HEK293 (cell line): ENCODE measurements at regions not wholly inside any gene's neighbourhood (a gene's known extent, or its start where the extent isn't known, plus 50 kb on each side); places are given as distances from the start of the nearest gene placed in this dataset.

Experiments
- CTCF ChIA-PET: fragments of 350-600 bp; formaldehyde crosslinking; extraction: SDS; loops from one replicate; lab custom pipeline; 2021; ENCODE audit warnings: antibody characterized with exemption; lab: Yijun Ruan, JAX
- POLR2A ChIA-PET: fragments of 300-600 bp; formaldehyde crosslinking; extraction: SDS; loops from one replicate; lab custom pipeline; 2020; ENCODE audit warnings: antibody characterized with exemption, inconsistent platforms; lab: Yijun Ruan, JAX
- H3K27ac ChIP-seq: fragments of 200-500 bp; sonication (Bioruptor generic); 2 replicates; pipeline ENCODE4 v1.5.1; 2014; ENCODE audit warnings: low read depth, low read length, control low read depth, inconsistent platforms; ENCODE audit errors: extremely low read depth
- H3K36me3 ChIP-seq, 2 experiments: fragments of 200-500 bp in 1 of 2; sonication (Bioruptor generic) in 1 of 2; 1 replicate in 1 of 2; 2 replicates in 1 of 2; pipeline ENCODE4 v1.5.1; 2014 to 2017; ENCODE audit warnings: inconsistent platforms in 2 of 2, low read length in 2 of 2; ENCODE audit not compliant: control insufficient read depth in 2 of 2, insufficient read depth in 1 of 2
- H3K4me1 ChIP-seq: fragments of 200-500 bp; sonication (Bioruptor generic); 2 replicates; pipeline ENCODE4 v1.5.1; 2014; ENCODE audit warnings: mild to moderate bottlenecking, low read length, inconsistent platforms; ENCODE audit not compliant: control insufficient read depth, insufficient read depth
- H3K4me3 ChIP-seq: 2 replicates; pipeline ENCODE4 v1.5.1; 2011; ENCODE audit warnings: low read depth, mild to moderate bottlenecking, control low read depth, low read length, moderate library complexity
- H3K9me3 ChIP-seq: fragments of 200-500 bp; sonication (Bioruptor generic); 2 replicates; pipeline ENCODE4 v1.5.1; 2014; ENCODE audit warnings: low read depth, low read length, inconsistent platforms; ENCODE audit not compliant: control insufficient read depth, insufficient read depth
- BCL11A ChIP-seq: fragments of 450-650 bp; formaldehyde crosslinking; IDR thresholded peaks from 2 replicates; pipeline ENCODE4 v1.5.1; 2016; ENCODE audit warnings: low read depth, missing biosample characterization, missing genetic modification characterization
- GLIS1 ChIP-seq: fragments of 450-650 bp; formaldehyde crosslinking; IDR thresholded peaks from 2 replicates; pipeline ENCODE4 v1.5.1; 2016; ENCODE audit warnings: missing biosample characterization, missing genetic modification characterization
- GLIS2 ChIP-seq: fragments of 450-650 bp; formaldehyde crosslinking; IDR thresholded peaks from 2 replicates; pipeline ENCODE4 v1.5.1; 2016; ENCODE audit warnings: missing biosample characterization, missing genetic modification characterization
- KLF1 ChIP-seq: fragments of 450-650 bp; formaldehyde crosslinking; IDR thresholded peaks from 2 replicates; pipeline ENCODE4 v1.5.1; 2016; ENCODE audit warnings: missing biosample characterization, missing genetic modification characterization
- MEIS1 ChIP-seq: sonication (generic); formaldehyde crosslinking; IDR thresholded peaks from 2 replicates; pipeline ENCODE4 v1.8.1; 2022; ENCODE audit warnings: missing genetic modification reagents, mild to moderate bottlenecking, borderline replicate concordance
- SETDB1 ChIP-seq: IDR thresholded peaks from one replicate; pipeline ENCODE4 v1.6.1; 2017; ENCODE audit warnings: mild to moderate bottlenecking, low read length, moderate library complexity, mixed read lengths; ENCODE audit not compliant: insufficient read length
- SP7 ChIP-seq: fragments of 450-650 bp; formaldehyde crosslinking; IDR thresholded peaks from 2 replicates; pipeline ENCODE4 v1.5.1; 2016; ENCODE audit warnings: missing biosample characterization, missing genetic modification characterization
- TRIM28 ChIP-seq: IDR thresholded peaks from 2 replicates; pipeline ENCODE4 v1.6.1; 2011; ENCODE audit warnings: low read length, control low read depth, borderline replicate concordance
- ZNF10 ChIP-seq: fragments of 450-650 bp; formaldehyde crosslinking; IDR thresholded peaks from 2 replicates; pipeline ENCODE4 v1.5.1; 2017; ENCODE audit warnings: missing biosample characterization, missing genetic modification characterization
- ZNF16 ChIP-seq: fragments of 450-650 bp; formaldehyde crosslinking; IDR thresholded peaks from 2 replicates; pipeline ENCODE4 v1.5.1; 2016; ENCODE audit warnings: low read depth, missing biosample characterization, missing genetic modification characterization
- ZNF175 ChIP-seq: fragments of 450-650 bp; formaldehyde crosslinking; IDR thresholded peaks from 2 replicates; pipeline ENCODE4 v1.5.1; 2016; ENCODE audit warnings: missing biosample characterization, missing genetic modification characterization
- ZNF433 ChIP-seq: fragments of 450-650 bp; formaldehyde crosslinking; IDR thresholded peaks from 2 replicates; pipeline ENCODE4 v1.5.1; 2016; ENCODE audit warnings: missing biosample characterization, missing genetic modification characterization, low read depth
- ZNF521 ChIP-seq: fragments of 450-650 bp; formaldehyde crosslinking; IDR thresholded peaks from 2 replicates; pipeline ENCODE4 v1.5.1; 2017; ENCODE audit warnings: missing biosample characterization, mild to moderate bottlenecking, missing genetic modification characterization
- ZNF560 ChIP-seq: fragments of 450-650 bp; formaldehyde crosslinking; IDR thresholded peaks from 2 replicates; pipeline ENCODE4 v1.5.1; 2017; ENCODE audit warnings: missing biosample characterization, missing genetic modification characterization, borderline replicate concordance
- ZNF585B ChIP-seq: fragments of 450-650 bp; formaldehyde crosslinking; IDR thresholded peaks from 2 replicates; pipeline ENCODE4 v1.5.1; 2016; ENCODE audit warnings: missing biosample characterization, missing genetic modification characterization
- ZNF623 ChIP-seq: fragments of 450-650 bp; formaldehyde crosslinking; IDR thresholded peaks from 2 replicates; pipeline ENCODE4 v1.5.1; 2016; ENCODE audit warnings: missing biosample characterization, missing genetic modification characterization
- ZNF791 ChIP-seq: fragments of 450-650 bp; formaldehyde crosslinking; IDR thresholded peaks from 2 replicates; pipeline ENCODE4 v1.5.1; 2016; ENCODE audit warnings: missing biosample characterization, missing genetic modification characterization
- ZSCAN16 ChIP-seq: fragments of 450-650 bp; formaldehyde crosslinking; IDR thresholded peaks from 2 replicates; pipeline ENCODE4 v1.5.1; 2016; ENCODE audit warnings: missing biosample characterization, missing genetic modification characterization
- ZSCAN30 ChIP-seq: fragments of 450-650 bp; IDR thresholded peaks from 2 replicates; pipeline ENCODE4 v1.5.1; 2018; ENCODE audit warnings: missing biosample characterization, mild to moderate bottlenecking, missing genetic modification characterization, moderate library complexity
- TF ChIP-seq, protein P1 (sequence below): fragments of 450-650 bp; formaldehyde crosslinking; IDR thresholded peaks from 2 replicates; pipeline ENCODE4 v1.5.1; 2016; ENCODE audit warnings: missing biosample characterization, missing genetic modification characterization
- TF ChIP-seq, protein P2 (sequence below): fragments of 450-650 bp; formaldehyde crosslinking; IDR thresholded peaks from 2 replicates; pipeline ENCODE4 v1.5.1; 2016; ENCODE audit warnings: missing biosample characterization, missing genetic modification characterization
- TF ChIP-seq, protein P3 (sequence below): fragments of 450-650 bp; formaldehyde crosslinking; conservative IDR thresholded peaks from 2 replicates; pipeline ENCODE4 v1.5.1; 2016; ENCODE audit warnings: low read depth, missing biosample characterization, missing genetic modification characterization
- TF ChIP-seq, protein P4 (sequence below): fragments of 450-650 bp; formaldehyde crosslinking; IDR thresholded peaks from 2 replicates; pipeline ENCODE4 v1.5.1; 2016; ENCODE audit warnings: missing biosample characterization, missing genetic modification characterization
- TF ChIP-seq, protein P5 (sequence below): fragments of 450-650 bp; formaldehyde crosslinking; IDR thresholded peaks from 2 replicates; pipeline ENCODE4 v1.5.1; 2016; ENCODE audit warnings: missing biosample characterization, missing genetic modification characterization

DNA sequence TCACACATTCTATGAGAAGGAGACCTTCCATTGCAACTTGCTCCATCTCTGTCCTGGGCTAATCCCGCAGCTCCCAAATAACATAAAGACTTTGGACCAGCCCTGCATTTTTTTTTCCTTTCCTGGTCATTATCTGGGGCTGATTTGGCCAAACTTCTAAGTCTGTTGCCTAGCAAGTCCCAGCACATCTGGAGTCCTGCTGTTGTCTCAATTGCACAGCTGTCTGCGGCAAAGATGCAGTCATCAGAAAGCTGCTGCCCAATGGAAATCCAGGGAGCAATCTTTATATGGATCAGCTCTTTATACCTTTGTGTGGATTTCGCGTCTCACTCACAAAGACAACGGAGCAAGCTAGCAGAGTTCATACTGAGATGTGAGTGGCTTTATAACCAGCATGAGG, 105.9 kb downstream of the NXPE2 start:
- H3K4me3 ChIP-seq, result no peak overlapping the region
- CTCF ChIA-PET, result interaction anchor here (0.7 to 2.4 kb wide), 4 partner anchors 9 to 540 kb away, joined by 3 to 11 read pairs (median 3); no protein-coding TSS in a partner anchor
- no peaks in the 10 kb centered on the region for H3K9me3 ChIP-seq

DNA sequence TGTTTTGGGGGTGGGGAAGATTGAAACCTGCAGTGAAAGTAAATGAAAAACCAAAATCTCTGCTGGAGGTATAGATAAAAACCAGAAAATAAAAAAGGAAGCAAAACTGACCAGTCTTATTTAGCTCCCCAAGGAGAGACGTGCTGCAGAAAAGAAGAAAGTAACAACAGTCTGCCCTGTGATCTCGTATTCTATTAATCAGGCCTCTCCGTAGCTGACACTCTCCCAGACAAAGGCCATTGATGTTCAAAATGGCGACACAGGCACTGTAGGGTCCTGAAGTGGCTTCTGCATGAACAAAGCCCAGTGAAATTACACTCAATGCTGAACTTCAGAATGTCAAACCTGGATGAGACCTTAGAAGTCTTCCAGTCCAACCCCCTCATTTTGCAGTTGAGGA, 106.6 kb downstream of the NXPE2 start:
- ChIA-PET CTCF (interaction anchor here (0.7 to 2.4 kb wide), 2 partner anchors 10 to 44 kb away, joined by 3 to 11 read pairs; no protein-coding TSS in a partner anchor), POLR2A (no interaction called here)
- TF ChIP-seq GLIS2 (tag by site-specific recombination) (no peak), ZNF16 (tag by site-specific recombination) (no peak), GLIS1 (tag by site-specific recombination) (no peak), ZSCAN30 (tag by site-specific recombination) (no peak), BCL11A (tag by site-specific recombination) (no peak), SP7 (tag by site-specific recombination) (no peak), ZNF791 (no peak), ZNF585B (tag by site-specific recombination) (no peak), ZNF175 (tag by site-specific recombination) (no peak)
- TF ChIP-seq, protein P1, sequence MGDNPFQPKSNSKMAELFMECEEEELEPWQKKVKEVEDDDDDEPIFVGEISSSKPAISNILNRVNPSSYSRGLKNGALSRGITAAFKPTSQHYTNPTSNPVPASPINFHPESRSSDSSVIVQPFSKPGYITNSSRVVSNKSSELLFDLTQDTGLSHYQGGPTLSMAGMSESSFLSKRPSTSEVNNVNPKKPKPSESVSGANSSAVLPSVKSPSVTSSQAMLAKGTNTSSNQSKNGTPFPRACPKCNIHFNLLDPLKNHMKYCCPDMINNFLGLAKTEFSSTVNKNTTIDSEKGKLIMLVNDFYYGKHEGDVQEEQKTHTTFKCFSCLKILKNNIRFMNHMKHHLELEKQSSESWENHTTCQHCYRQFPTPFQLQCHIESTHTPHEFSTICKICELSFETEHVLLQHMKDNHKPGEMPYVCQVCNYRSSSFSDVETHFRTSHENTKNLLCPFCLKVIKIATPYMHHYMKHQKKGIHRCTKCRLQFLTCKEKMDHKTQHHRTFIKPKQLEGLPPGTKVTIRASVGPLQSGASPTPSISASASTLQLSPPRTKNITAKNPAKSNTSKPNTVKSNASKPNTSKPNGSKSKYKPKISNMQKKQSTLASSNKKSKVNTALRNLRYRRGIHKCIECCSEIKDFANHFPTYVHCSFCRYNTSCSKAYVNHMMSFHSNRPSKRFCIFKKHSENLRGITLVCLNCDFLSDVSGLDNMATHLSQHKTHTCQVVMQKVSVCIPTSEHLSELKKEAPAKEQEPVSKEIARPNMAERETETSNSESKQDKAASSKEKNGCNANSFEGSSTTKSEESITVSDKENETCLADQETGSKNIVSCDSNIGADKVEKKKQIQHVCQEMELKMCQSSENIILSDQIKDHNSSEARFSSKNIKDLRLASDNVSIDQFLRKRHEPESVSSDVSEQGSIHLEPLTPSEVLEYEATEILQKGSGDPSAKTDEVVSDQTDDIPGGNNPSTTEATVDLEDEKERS (tag by site-specific recombination), result no peak

More for the DNA sequence above, 105.9 kb downstream of the NXPE2 start:
- POLR2A ChIA-PET, result no interaction called here
- no peak overlapping the region for H3K27ac ChIP-seq
- TF ChIP-seq ZNF623 (tag by site-specific recombination), result no peak
- TF ChIP-seq, protein P2, sequence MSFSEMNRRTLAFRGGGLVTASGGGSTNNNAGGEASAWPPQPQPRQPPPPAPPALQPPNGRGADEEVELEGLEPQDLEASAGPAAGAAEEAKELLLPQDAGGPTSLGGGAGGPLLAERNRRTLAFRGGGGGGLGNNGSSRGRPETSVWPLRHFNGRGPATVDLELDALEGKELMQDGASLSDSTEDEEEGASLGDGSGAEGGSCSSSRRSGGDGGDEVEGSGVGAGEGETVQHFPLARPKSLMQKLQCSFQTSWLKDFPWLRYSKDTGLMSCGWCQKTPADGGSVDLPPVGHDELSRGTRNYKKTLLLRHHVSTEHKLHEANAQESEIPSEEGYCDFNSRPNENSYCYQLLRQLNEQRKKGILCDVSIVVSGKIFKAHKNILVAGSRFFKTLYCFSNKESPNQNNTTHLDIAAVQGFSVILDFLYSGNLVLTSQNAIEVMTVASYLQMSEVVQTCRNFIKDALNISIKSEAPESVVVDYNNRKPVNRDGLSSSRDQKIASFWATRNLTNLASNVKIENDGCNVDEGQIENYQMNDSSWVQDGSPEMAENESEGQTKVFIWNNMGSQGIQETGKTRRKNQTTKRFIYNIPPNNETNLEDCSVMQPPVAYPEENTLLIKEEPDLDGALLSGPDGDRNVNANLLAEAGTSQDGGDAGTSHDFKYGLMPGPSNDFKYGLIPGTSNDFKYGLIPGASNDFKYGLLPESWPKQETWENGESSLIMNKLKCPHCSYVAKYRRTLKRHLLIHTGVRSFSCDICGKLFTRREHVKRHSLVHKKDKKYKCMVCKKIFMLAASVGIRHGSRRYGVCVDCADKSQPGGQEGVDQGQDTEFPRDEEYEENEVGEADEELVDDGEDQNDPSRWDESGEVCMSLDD (tag by site-specific recombination), result no peak
- TF ChIP-seq ZNF433 (tag by site-specific recombination), result no peak
- TF ChIP-seq, protein P3, sequence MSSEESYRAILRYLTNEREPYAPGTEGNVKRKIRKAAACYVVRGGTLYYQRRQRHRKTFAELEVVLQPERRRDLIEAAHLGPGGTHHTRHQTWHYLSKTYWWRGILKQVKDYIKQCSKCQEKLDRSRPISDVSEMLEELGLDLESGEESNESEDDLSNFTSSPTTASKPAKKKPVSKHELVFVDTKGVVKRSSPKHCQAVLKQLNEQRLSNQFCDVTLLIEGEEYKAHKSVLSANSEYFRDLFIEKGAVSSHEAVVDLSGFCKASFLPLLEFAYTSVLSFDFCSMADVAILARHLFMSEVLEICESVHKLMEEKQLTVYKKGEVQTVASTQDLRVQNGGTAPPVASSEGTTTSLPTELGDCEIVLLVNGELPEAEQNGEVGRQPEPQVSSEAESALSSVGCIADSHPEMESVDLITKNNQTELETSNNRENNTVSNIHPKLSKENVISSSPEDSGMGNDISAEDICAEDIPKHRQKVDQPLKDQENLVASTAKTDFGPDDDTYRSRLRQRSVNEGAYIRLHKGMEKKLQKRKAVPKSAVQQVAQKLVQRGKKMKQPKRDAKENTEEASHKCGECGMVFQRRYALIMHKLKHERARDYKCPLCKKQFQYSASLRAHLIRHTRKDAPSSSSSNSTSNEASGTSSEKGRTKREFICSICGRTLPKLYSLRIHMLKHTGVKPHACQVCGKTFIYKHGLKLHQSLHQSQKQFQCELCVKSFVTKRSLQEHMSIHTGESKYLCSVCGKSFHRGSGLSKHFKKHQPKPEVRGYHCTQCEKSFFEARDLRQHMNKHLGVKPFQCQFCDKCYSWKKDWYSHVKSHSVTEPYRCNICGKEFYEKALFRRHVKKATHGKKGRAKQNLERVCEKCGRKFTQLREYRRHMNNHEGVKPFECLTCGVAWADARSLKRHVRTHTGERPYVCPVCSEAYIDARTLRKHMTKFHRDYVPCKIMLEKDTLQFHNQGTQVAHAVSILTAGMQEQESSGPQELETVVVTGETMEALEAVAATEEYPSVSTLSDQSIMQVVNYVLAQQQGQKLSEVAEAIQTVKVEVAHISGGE (tag by site-specific recombination), result no peak
- no peak for TF ChIP-seq KLF1 (tag by site-specific recombination)
- TF ChIP-seq, protein P4, sequence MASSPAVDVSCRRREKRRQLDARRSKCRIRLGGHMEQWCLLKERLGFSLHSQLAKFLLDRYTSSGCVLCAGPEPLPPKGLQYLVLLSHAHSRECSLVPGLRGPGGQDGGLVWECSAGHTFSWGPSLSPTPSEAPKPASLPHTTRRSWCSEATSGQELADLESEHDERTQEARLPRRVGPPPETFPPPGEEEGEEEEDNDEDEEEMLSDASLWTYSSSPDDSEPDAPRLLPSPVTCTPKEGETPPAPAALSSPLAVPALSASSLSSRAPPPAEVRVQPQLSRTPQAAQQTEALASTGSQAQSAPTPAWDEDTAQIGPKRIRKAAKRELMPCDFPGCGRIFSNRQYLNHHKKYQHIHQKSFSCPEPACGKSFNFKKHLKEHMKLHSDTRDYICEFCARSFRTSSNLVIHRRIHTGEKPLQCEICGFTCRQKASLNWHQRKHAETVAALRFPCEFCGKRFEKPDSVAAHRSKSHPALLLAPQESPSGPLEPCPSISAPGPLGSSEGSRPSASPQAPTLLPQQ (tag by site-specific recombination), result no peak
- TF ChIP-seq, protein P5, sequence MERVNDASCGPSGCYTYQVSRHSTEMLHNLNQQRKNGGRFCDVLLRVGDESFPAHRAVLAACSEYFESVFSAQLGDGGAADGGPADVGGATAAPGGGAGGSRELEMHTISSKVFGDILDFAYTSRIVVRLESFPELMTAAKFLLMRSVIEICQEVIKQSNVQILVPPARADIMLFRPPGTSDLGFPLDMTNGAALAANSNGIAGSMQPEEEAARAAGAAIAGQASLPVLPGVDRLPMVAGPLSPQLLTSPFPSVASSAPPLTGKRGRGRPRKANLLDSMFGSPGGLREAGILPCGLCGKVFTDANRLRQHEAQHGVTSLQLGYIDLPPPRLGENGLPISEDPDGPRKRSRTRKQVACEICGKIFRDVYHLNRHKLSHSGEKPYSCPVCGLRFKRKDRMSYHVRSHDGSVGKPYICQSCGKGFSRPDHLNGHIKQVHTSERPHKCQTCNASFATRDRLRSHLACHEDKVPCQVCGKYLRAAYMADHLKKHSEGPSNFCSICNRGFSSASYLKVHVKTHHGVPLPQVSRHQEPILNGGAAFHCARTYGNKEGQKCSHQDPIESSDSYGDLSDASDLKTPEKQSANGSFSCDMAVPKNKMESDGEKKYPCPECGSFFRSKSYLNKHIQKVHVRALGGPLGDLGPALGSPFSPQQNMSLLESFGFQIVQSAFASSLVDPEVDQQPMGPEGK (tag by site-specific recombination), result no peak
- no peak for TF ChIP-seq ZSCAN16 (tag by site-specific recombination)
- no peak for TF ChIP-seq SETDB1
- TF ChIP-seq TRIM28, result no peak
- no peak for TF ChIP-seq SP7 (tag by site-specific recombination)
- no peak for TF ChIP-seq ZNF560 (tag by site-specific recombination)
- no peak for TF ChIP-seq ZNF10 (tag by site-specific recombination)
- no peak for TF ChIP-seq ZNF521 (tag by site-specific recombination)
- TF ChIP-seq MEIS1 (CRISPR knock-in tag), result no peak
- H3K4me1 ChIP-seq, result no peaks in the 10 kb centered on the region
- H3K36me3 ChIP-seq, result no peaks in the 10 kb centered on the region

More for the DNA sequence above, 106.6 kb downstream of the NXPE2 start:
- H3K4me1 ChIP-seq, result no peaks in the 10 kb centered on the region
- H3K4me3 ChIP-seq, result no peak overlapping the region
- no peaks in the 10 kb centered on the region for H3K9me3 ChIP-seq
- no peak overlapping the region for H3K27ac ChIP-seq
- H3K36me3 ChIP-seq, result no peaks in the 10 kb centered on the region
